A549 (cell line): ENCODE measurements at regions not wholly inside any gene's neighbourhood (a gene's known extent, or its start where the extent isn't known, plus 50 kb on each side); places are given as distances from the start of the nearest gene placed in this dataset.

Source experiments
- ATAC-seq, 2 experiments: fragments of 200-7000 bp in 1 of 2; fragments of >200 bp in 1 of 2; cut with Nextera tagmentation in 1 of 2; cut with Tn5 transposase in 1 of 2; 3 replicates each; pipeline versions ENCODE4 v1.8.0 to v1.9.1; 2018 to 2020; ENCODE audit warnings: mild to moderate bottlenecking in 1 of 2, moderate library complexity in 1 of 2
- CTCF ChIA-PET: fragments of 300-600 bp; sonication (Branson Sonifier 250); formaldehyde crosslinking; extraction: SDS; loops from one replicate; lab custom pipeline; 2021; ENCODE audit warnings: antibody characterized with exemption, inconsistent platforms; lab: Yijun Ruan, JAX
- POLR2A ChIA-PET: fragments of 350-600 bp; formaldehyde crosslinking; extraction: SDS; loops from one replicate; lab custom pipeline; 2021; ENCODE audit warnings: antibody characterized with exemption, inconsistent platforms; lab: Yijun Ruan, JAX
- DNase-seq, 2 experiments: peaks; one replicate each; pipeline versions ENCODE4 v3.0.0 to v3.0.0-alpha.2; 2011 to 2016; ENCODE audit warnings: low read depth in 1 of 2, low spot score in 1 of 2
- FAIRE-seq: peaks from 2 replicates; lab custom pipeline; 2011; peaks lifted over from hg19 to GRCh38; lab: Jason Lieb, UNC
- H3K27ac ChIP-seq, 2 experiments: fragments of >200 bp; sonication (Bioruptor Twin); formaldehyde crosslinking; 3 replicates each; pipeline ENCODE4 v1.5.1; 2016 to 2017
- H3K4me1 ChIP-seq: fragments of >200 bp; sonication (Bioruptor Twin); formaldehyde crosslinking; 3 replicates; pipeline ENCODE4 v1.6.1; 2016
- H3K4me2 ChIP-seq: fragments of >200 bp; sonication (Bioruptor Twin); formaldehyde crosslinking; 3 replicates; pipeline ENCODE4 v1.6.1; 2016
- H3K4me3 ChIP-seq: fragments of >200 bp; sonication (Bioruptor Twin); formaldehyde crosslinking; 3 replicates; pipeline ENCODE4 v1.5.1; 2016
- H3K9me3 ChIP-seq: fragments of >200 bp; sonication (Bioruptor Twin); formaldehyde crosslinking; 3 replicates; pipeline ENCODE4 v1.6.1; 2016
- BHLHE40 ChIP-seq: IDR thresholded peaks from 2 replicates; pipeline ENCODE4 v1.6.1; 2012; ENCODE audit warnings: low read depth, low read length, inconsistent platforms
- CEBPB ChIP-seq, 2 experiments: fragments of >200 bp in 1 of 2; sonication (Bioruptor Twin) in 1 of 2; formaldehyde crosslinking in 1 of 2; IDR thresholded peaks; 2 replicates each; pipeline ENCODE4 v1.6.1; 2012 to 2016
- E2F6 ChIP-seq: IDR thresholded peaks from 2 replicates; pipeline ENCODE4 v1.6.1; 2012; ENCODE audit warnings: low read depth, borderline replicate concordance
- ESRRA ChIP-seq: fragments of 150-350 bp; IDR thresholded peaks from 2 replicates; pipeline ENCODE4 v1.6.1; 2014; ENCODE audit warnings: mild to moderate bottlenecking, low read length, borderline replicate concordance
- FOSB ChIP-seq: fragments of 250-450 bp; sonication (Bioruptor Pico); IDR thresholded peaks from 2 replicates; pipeline ENCODE4 v1.5.0; 2020; ENCODE audit warnings: mild to moderate bottlenecking, moderate library complexity
- FOSL2 ChIP-seq, 2 experiments: fragments of 450-650 bp in 1 of 2; fragments of >200 bp in 1 of 2; sonication (Bioruptor Twin) in 1 of 2; formaldehyde crosslinking; IDR thresholded peaks; 2 replicates each; pipeline versions ENCODE4 v1.5.0 to v1.6.1; 2016 to 2020; ENCODE audit warnings: mild to moderate bottlenecking in 1 of 2, moderate library complexity in 1 of 2
- FOXS1 ChIP-seq: fragments of 250-450 bp; sonication (Bioruptor Pico); IDR thresholded peaks from 2 replicates; pipeline ENCODE4 v1.5.0; 2020; ENCODE audit warnings: mild to moderate bottlenecking, moderate library complexity
- HDAC2 ChIP-seq: fragments of 200-600 bp; sonication (generic); IDR thresholded peaks from 2 replicates; pipeline ENCODE4 v1.6.1; 2016
- JUN ChIP-seq, 2 experiments: fragments of >200 bp; sonication (Bioruptor Twin); formaldehyde crosslinking; IDR thresholded peaks; 2 replicates in 1 of 2; 3 replicates in 1 of 2; pipeline ENCODE4 v1.6.1; 2016 to 2017
- KDM1A ChIP-seq: fragments of 200-600 bp; sonication (generic); IDR thresholded peaks from 2 replicates; pipeline ENCODE4 v1.6.1; 2016; ENCODE audit warnings: low read depth, mild to moderate bottlenecking
- MAFK ChIP-seq: fragments of 450-650 bp; IDR thresholded peaks from 2 replicates; pipeline ENCODE4 v1.6.1; 2014; ENCODE audit not compliant: partially characterized antibody
- MAX ChIP-seq: IDR thresholded peaks from 2 replicates; pipeline ENCODE4 v1.6.1; 2012
- MAZ ChIP-seq: fragments of 150-350 bp; IDR thresholded peaks from 2 replicates; pipeline ENCODE4 v1.6.1; 2014; ENCODE audit warnings: antibody characterized with exemption, low read depth, low read length, borderline replicate concordance
- NPAS2 ChIP-seq: fragments of 250-450 bp; sonication (Bioruptor Pico); IDR thresholded peaks from 2 replicates; pipeline ENCODE4 v1.8.0; 2022; ENCODE audit warnings: mild to moderate bottlenecking, moderate library complexity, borderline replicate concordance
- NR3C1 ChIP-seq: fragments of >200 bp; sonication (Bioruptor Twin); formaldehyde crosslinking; IDR thresholded peaks from 3 replicates; pipeline ENCODE4 v1.6.1; 2017
- PBX3 ChIP-seq: IDR thresholded peaks from 2 replicates; pipeline ENCODE4 v1.6.1; 2012
- RARB ChIP-seq: fragments of 250-450 bp; sonication (Bioruptor Pico); IDR thresholded peaks from 2 replicates; pipeline ENCODE4 v1.8.0; 2021; ENCODE audit warnings: mild to moderate bottlenecking, moderate library complexity
- RCOR1 ChIP-seq: fragments of 150-350 bp; IDR thresholded peaks from 2 replicates; pipeline ENCODE4 v1.6.1; 2014; ENCODE audit warnings: antibody characterized with exemption, low read length, low read depth
- RNF2 ChIP-seq: fragments of 200-600 bp; sonication (generic); IDR thresholded peaks from 2 replicates; pipeline ENCODE4 v1.6.1; 2016; ENCODE audit warnings: low read depth, mild to moderate bottlenecking, antibody characterized with exemption, moderate library complexity, borderline replicate concordance
- SREBF2 ChIP-seq: fragments of 450-650 bp; IDR thresholded peaks from 2 replicates; pipeline ENCODE4 v1.6.1; 2014; ENCODE audit warnings: mild to moderate bottlenecking, moderate library complexity
- TFCP2L1 ChIP-seq: fragments of 250-450 bp; sonication (Bioruptor Pico); IDR thresholded peaks from 2 replicates; pipeline ENCODE4 v1.5.0; 2021; ENCODE audit warnings: mild to moderate bottlenecking
- TP53 ChIP-seq: fragments of 250-450 bp; sonication (Bioruptor Pico); IDR thresholded peaks from 2 replicates; pipeline ENCODE4 v1.5.0; 2021; ENCODE audit warnings: mild to moderate bottlenecking, moderate library complexity
- ZNF302 ChIP-seq: fragments of 250-450 bp; sonication (Bioruptor Pico); IDR thresholded peaks from 2 replicates; pipeline ENCODE4 v1.9.0; 2021; ENCODE audit warnings: inconsistent platforms, mild to moderate bottlenecking, moderate library complexity
- ZSCAN20 ChIP-seq: fragments of 250-450 bp; sonication (Bioruptor Pico); IDR thresholded peaks from 2 replicates; pipeline ENCODE4 v1.8.0; 2022; ENCODE audit warnings: mild to moderate bottlenecking, moderate library complexity
- WGBS: methylation state at CpG from one replicate; pipeline ENCODE4 v1.1.6; 2017; ENCODE audit errors: missing lambda C conversion rate; 5-methylcytosine and 5-hydroxymethylcytosine counted together
- TF ChIP-seq, protein P1 (sequence below): fragments of >200 bp; sonication (Bioruptor Twin); formaldehyde crosslinking; IDR thresholded peaks from 3 replicates; pipeline ENCODE4 v1.6.1; 2016
- TF ChIP-seq, protein P2 (sequence below): fragments of 150-350 bp; IDR thresholded peaks from 2 replicates; pipeline ENCODE4 v1.6.1; 2014; ENCODE audit warnings: low read depth, mild to moderate bottlenecking, low read length
- TF ChIP-seq, protein P3 (sequence below): fragments of >200 bp; sonication (Bioruptor Twin); formaldehyde crosslinking; IDR thresholded peaks from 2 replicates; pipeline ENCODE4 v1.6.1; 2016

GRCh38 chr6:144853603-144854002 is 568.5 kb downstream of the UTRN start:
- POLR2A ChIA-PET: no interaction called here
- FAIRE-seq: no peak
- WGBS: 82% methylated on average over 4 of the region's 4 CpGs

GRCh38 chr6:144854654-144855053 is 569.5 kb downstream of the UTRN start:
- no peak overlapping the region for H3K4me2 ChIP-seq
- TF ChIP-seq FOSB (no peak), MAX (no peak), MAZ (no peak), RCOR1 (no peak), ZSCAN20 (CRISPR knock-in tag) (no peak), NR3C1 (no peak), FOXS1 (CRISPR knock-in tag) (no peak), PBX3 (no peak), ZNF302 (CRISPR knock-in tag) (no peak), ESRRA (no peak)
- TF ChIP-seq, protein P1, sequence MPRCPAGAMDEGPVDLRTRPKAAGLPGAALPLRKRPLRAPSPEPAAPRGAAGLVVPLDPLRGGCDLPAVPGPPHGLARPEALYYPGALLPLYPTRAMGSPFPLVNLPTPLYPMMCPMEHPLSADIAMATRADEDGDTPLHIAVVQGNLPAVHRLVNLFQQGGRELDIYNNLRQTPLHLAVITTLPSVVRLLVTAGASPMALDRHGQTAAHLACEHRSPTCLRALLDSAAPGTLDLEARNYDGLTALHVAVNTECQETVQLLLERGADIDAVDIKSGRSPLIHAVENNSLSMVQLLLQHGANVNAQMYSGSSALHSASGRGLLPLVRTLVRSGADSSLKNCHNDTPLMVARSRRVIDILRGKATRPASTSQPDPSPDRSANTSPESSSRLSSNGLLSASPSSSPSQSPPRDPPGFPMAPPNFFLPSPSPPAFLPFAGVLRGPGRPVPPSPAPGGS: no peak
- TF ChIP-seq, protein P2, sequence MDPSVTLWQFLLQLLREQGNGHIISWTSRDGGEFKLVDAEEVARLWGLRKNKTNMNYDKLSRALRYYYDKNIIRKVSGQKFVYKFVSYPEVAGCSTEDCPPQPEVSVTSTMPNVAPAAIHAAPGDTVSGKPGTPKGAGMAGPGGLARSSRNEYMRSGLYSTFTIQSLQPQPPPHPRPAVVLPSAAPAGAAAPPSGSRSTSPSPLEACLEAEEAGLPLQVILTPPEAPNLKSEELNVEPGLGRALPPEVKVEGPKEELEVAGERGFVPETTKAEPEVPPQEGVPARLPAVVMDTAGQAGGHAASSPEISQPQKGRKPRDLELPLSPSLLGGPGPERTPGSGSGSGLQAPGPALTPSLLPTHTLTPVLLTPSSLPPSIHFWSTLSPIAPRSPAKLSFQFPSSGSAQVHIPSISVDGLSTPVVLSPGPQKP: no peak
- ATAC-seq (no peak), DNase-seq (no peak), FAIRE-seq (no peak)
- H3K4me3 ChIP-seq: no peak overlapping the region
- H3K9me3 ChIP-seq: no peaks in the 10 kb centered on the region
- POLR2A ChIA-PET: no interaction called here
- H3K27ac ChIP-seq: no peak overlapping the region
- H3K4me1 ChIP-seq: no peaks in the 10 kb centered on the region
- CTCF ChIA-PET: interaction anchor here (0.6 to 1.6 kb wide), 3 partner anchors 9 to 119 kb away, joined by 3 to 5 read pairs (median 4); no protein-coding TSS in a partner anchor
- 90% methylated on average over 1 of the region's 1 CpG for WGBS

More at GRCh38 chr6:144853603-144854002, 568.5 kb downstream of the UTRN start:
- ATAC-seq: no peak
- no peak for TF ChIP-seq E2F6
- TF ChIP-seq JUN (IDR thresholded peaks at IDR 0.05): no peak
- no peak for TF ChIP-seq SREBF2
- TF ChIP-seq KDM1A: no peak
- TF ChIP-seq PBX3: no peak
- TF ChIP-seq RARB (CRISPR knock-in tag): no peak
- TF ChIP-seq NPAS2 (CRISPR knock-in tag): no peak
- no peak for TF ChIP-seq ZNF302 (CRISPR knock-in tag)
- TF ChIP-seq MAZ: no peak
- no peak for TF ChIP-seq CEBPB (IDR thresholded peaks at IDR 0.05)
- no peak for TF ChIP-seq BHLHE40
- no peak for TF ChIP-seq TP53
- TF ChIP-seq HDAC2: no peak
- no peak for TF ChIP-seq MAFK
- TF ChIP-seq TFCP2L1: no peak
- TF ChIP-seq, protein P3, sequence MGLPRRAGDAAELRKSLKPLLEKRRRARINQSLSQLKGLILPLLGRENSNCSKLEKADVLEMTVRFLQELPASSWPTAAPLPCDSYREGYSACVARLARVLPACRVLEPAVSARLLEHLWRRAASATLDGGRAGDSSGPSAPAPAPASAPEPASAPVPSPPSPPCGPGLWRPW: no peak
- no peak for TF ChIP-seq FOSL2 (IDR thresholded peaks at IDR 0.05)
- no peak for TF ChIP-seq FOSL2 (CRISPR knock-in tag; IDR thresholded peaks at IDR 0.05)
- no peak for TF ChIP-seq RNF2
- TF ChIP-seq NR3C1: no peak
- no peak overlapping the region for H3K4me2 ChIP-seq
- H3K27ac ChIP-seq: no peak overlapping the region
- H3K9me3 ChIP-seq: no peaks in the 10 kb centered on the region
- no peaks in the 10 kb centered on the region for H3K4me1 ChIP-seq
- no peak overlapping the region for H3K4me3 ChIP-seq
- CTCF ChIA-PET: interaction anchor here (1.3 kb wide), 1 partner anchor 10 kb away, joined by 4 read pairs; no protein-coding TSS in a partner anchor
- DNase-seq: no peak
